Hepatocyte (in vitro differentiated cells): ENCODE measurements at regions not wholly inside any gene's neighbourhood (a gene's known extent, or its start where the extent isn't known, plus 50 kb on each side); places are given as distances from the start of the nearest gene placed in this dataset.
A peak's percentile ranks its signal among the peaks of the same experiment; 100 is the strongest.

Experiments used
- DNase-seq: peaks from one replicate; pipeline ENCODE4 v3.0.0-alpha.2; 2016; ENCODE audit warnings: low spot score
- H2AFZ ChIP-seq: fragments of 200-600 bp; sonication (generic); 2 replicates; pipeline ENCODE4 v1.6.0; 2016; ENCODE audit warnings: antibody characterized with exemption, mild to moderate bottlenecking
- H3K27ac ChIP-seq: fragments of 200-600 bp; sonication (generic); 2 replicates; pipeline ENCODE4 v1.5.1; 2016; ENCODE audit warnings: mild to moderate bottlenecking
- H3K27me3 ChIP-seq: fragments of 200-600 bp; sonication (generic); 2 replicates; pipeline ENCODE4 v1.6.1; 2016
- H3K36me3 ChIP-seq: fragments of 200-600 bp; sonication (generic); replicated peaks from 2 replicates; pipeline ENCODE4 v1.5.1; 2016; ENCODE audit warnings: low read depth; ENCODE audit not compliant: insufficient read depth
- H3K4me1 ChIP-seq: fragments of 200-600 bp; sonication (generic); 2 replicates; pipeline ENCODE4 v1.5.1; 2016; ENCODE audit warnings: mild to moderate bottlenecking, moderate library complexity; ENCODE audit not compliant: insufficient read depth
- H3K4me2 ChIP-seq: fragments of 200-600 bp; sonication (generic); 2 replicates; pipeline ENCODE4 v1.6.0; 2016
- H3K4me3 ChIP-seq: fragments of 200-600 bp; sonication (generic); 2 replicates; pipeline ENCODE4 v1.5.1; 2016; ENCODE audit warnings: mild to moderate bottlenecking
- H3K79me2 ChIP-seq: fragments of 200-600 bp; sonication (generic); 2 replicates; pipeline ENCODE4 v1.6.0; 2017; ENCODE audit warnings: mild to moderate bottlenecking
- H3K9me2 ChIP-seq: fragments of 200-600 bp; sonication (generic); replicated peaks from 2 replicates; pipeline ENCODE4 v1.6.0; 2017; ENCODE audit warnings: mild to moderate bottlenecking; ENCODE audit not compliant: insufficient read depth
- H3K9me3 ChIP-seq: fragments of 200-600 bp; sonication (generic); 2 replicates; pipeline ENCODE4 v1.5.1; 2016; ENCODE audit warnings: low read depth, mild to moderate bottlenecking
- H4K20me1 ChIP-seq: fragments of 200-600 bp; sonication (generic); 2 replicates; pipeline ENCODE4 v1.6.0; 2016; ENCODE audit warnings: mild to moderate bottlenecking; ENCODE audit not compliant: insufficient read depth, poor library complexity, severe bottlenecking
- EZH2 ChIP-seq: fragments of 200-600 bp; sonication (generic); IDR thresholded peaks from 2 replicates; pipeline ENCODE4 v1.6.1; 2016; ENCODE audit warnings: antibody characterized with exemption, mild to moderate bottlenecking, borderline replicate concordance
- EZH2phosphoT487 ChIP-seq: fragments of 200-600 bp; sonication (generic); IDR thresholded peaks from one replicate; pipeline ENCODE4 v1.6.1; 2018; ENCODE audit warnings: antibody characterized with exemption, mild to moderate bottlenecking, low read depth, moderate library complexity; ENCODE audit not compliant: unreplicated experiment, severe bottlenecking
- WGBS: methylation state at CpG from one replicate; pipeline ENCODE4 v1.1.6; 2016; ENCODE audit warnings: low lambda C conversion rate; ENCODE audit errors: missing lambda C conversion rate; 5-methylcytosine and 5-hydroxymethylcytosine counted together
- TF ChIP-seq, protein P1 (sequence below): fragments of 200-600 bp; sonication (generic); IDR thresholded peaks from 2 replicates; pipeline ENCODE4 v1.5.1; 2016; ENCODE audit warnings: antibody characterized with exemption, mild to moderate bottlenecking; ENCODE audit not compliant: poor library complexity

GRCh38 chr1:82185084-82185483 is 384.4 kb downstream of the ADGRL2 start:
- no peaks in the 10 kb centered on the region for H3K27me3 ChIP-seq
- H3K4me1 ChIP-seq: no peaks in the 10 kb centered on the region
- 61% methylated on average over 3 of the region's 3 CpGs for WGBS
- no peak overlapping the region for H3K4me2 ChIP-seq
- H3K36me3 ChIP-seq: no peaks in the 10 kb centered on the region
- no peak for DNase-seq
- no peak overlapping the region for H3K4me3 ChIP-seq
- H3K9me3 ChIP-seq: no peaks in the 10 kb centered on the region
- H4K20me1 ChIP-seq: no peaks in the 10 kb centered on the region
- H3K79me2 ChIP-seq: no peaks in the 10 kb centered on the region
- H2AFZ ChIP-seq: no peak overlapping the region
- no peaks in the 10 kb centered on the region for H3K9me2 ChIP-seq
- no peak overlapping the region for H3K27ac ChIP-seq
- no peak for TF ChIP-seq EZH2phosphoT487
- TF ChIP-seq, protein P1, sequence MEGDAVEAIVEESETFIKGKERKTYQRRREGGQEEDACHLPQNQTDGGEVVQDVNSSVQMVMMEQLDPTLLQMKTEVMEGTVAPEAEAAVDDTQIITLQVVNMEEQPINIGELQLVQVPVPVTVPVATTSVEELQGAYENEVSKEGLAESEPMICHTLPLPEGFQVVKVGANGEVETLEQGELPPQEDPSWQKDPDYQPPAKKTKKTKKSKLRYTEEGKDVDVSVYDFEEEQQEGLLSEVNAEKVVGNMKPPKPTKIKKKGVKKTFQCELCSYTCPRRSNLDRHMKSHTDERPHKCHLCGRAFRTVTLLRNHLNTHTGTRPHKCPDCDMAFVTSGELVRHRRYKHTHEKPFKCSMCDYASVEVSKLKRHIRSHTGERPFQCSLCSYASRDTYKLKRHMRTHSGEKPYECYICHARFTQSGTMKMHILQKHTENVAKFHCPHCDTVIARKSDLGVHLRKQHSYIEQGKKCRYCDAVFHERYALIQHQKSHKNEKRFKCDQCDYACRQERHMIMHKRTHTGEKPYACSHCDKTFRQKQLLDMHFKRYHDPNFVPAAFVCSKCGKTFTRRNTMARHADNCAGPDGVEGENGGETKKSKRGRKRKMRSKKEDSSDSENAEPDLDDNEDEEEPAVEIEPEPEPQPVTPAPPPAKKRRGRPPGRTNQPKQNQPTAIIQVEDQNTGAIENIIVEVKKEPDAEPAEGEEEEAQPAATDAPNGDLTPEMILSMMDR: no peak
- no peak for TF ChIP-seq EZH2

DNA sequence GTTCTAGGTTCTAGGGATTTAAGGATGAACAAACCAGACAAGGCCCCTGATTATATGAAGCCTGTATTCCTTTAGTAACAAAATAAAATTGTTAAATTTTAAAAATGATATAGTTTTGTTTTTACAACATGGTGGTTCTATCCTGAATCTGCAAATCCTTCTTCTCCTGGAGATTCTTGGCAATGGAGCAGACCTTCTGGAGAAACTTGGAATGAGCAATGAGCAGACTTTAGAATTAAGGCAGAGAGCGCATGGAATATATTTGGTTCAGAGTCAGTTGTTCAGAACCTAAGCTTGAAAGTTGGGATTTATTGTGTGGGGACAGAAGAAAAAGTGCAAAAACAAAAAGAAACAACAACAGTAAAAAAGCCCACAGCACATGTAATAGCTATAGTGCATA is 381.1 kb downstream of the ADGRL2 start:
- Histone ChIP-seq H3K4me2 (no peak overlapping the region), H3K4me1 (no peaks in the 10 kb centered on the region), H3K9me2 (no peaks in the 10 kb centered on the region), H2AFZ (no peak overlapping the region), H3K36me3 (no peaks in the 10 kb centered on the region), H3K4me3 (no peak overlapping the region), H3K27ac (no peak overlapping the region), H3K9me3 (no peaks in the 10 kb centered on the region), H3K27me3 (no peaks in the 10 kb centered on the region), H4K20me1 (no peaks in the 10 kb centered on the region), H3K79me2 (no peaks in the 10 kb centered on the region)
- 97% methylated on average over 1 of the region's 1 CpG for WGBS
- no peak for DNase-seq
- no peak for TF ChIP-seq EZH2
- no peak for TF ChIP-seq EZH2phosphoT487
- TF ChIP-seq, protein P1: no peak

GRCh38 chr1:82179131-82179530 is 378.4 kb downstream of the ADGRL2 start:
- DNase-seq: no peak
- no peak overlapping the region for H3K27ac ChIP-seq
- no peaks in the 10 kb centered on the region for H3K27me3 ChIP-seq
- H3K4me1 ChIP-seq: no peaks in the 10 kb centered on the region
- no peak overlapping the region for H2AFZ ChIP-seq
- no peaks in the 10 kb centered on the region for H4K20me1 ChIP-seq
- no peaks in the 10 kb centered on the region for H3K36me3 ChIP-seq
- no peak overlapping the region for H3K4me3 ChIP-seq
- TF ChIP-seq EZH2 (no peak), EZH2phosphoT487 (no peak)
- TF ChIP-seq, protein P1: no peak
- H3K9me2 ChIP-seq: no peaks in the 10 kb centered on the region
- H3K79me2 ChIP-seq: no peaks in the 10 kb centered on the region
- H3K4me2 ChIP-seq: no peak overlapping the region
- H3K9me3 ChIP-seq: no peaks in the 10 kb centered on the region

DNA sequence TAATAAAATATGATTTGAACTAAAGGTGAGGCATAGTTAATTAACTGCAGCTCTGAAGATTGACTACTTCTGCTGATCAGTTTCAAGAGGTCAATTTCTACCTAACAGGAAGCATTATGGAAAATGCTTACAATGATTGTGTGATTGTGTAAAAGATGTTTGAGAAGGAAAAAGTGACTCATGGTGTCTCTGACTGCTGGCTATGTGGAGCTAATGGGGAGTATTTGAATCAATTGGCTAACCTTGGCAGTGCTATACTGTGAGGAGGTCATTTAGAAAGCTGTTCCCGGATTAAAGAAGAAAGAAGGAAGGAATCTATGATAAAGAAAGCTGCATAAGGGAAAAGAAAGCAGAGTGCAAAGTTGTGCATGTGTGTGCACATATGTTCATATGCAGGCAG is 376.5 kb downstream of the ADGRL2 start:
- H2AFZ ChIP-seq: no peak overlapping the region
- no peak overlapping the region for H3K4me3 ChIP-seq
- H3K27me3 ChIP-seq: no peaks in the 10 kb centered on the region
- TF ChIP-seq EZH2phosphoT487: no peak
- TF ChIP-seq, protein P1: no peak
- TF ChIP-seq EZH2: no peak
- peak; percentile 10 for DNase-seq
- H3K9me2 ChIP-seq: no peaks in the 10 kb centered on the region
- no peaks in the 10 kb centered on the region for H3K79me2 ChIP-seq
- no peaks in the 10 kb centered on the region for H3K9me3 ChIP-seq
- H4K20me1 ChIP-seq: no peaks in the 10 kb centered on the region
- H3K4me1 ChIP-seq: no peaks in the 10 kb centered on the region
- no peaks in the 10 kb centered on the region for H3K36me3 ChIP-seq
- H3K4me2 ChIP-seq: no peak overlapping the region
- WGBS: 87% methylated on average over 1 of the region's 1 CpG
- no peak overlapping the region for H3K27ac ChIP-seq
